VCaP (cell line): ENCODE measurements at regions not wholly inside any gene's neighbourhood (a gene's known extent, or its start where the extent isn't known, plus 50 kb on each side); places are given as distances from the start of the nearest gene placed in this dataset.

Experiments
- H3K27ac ChIP-seq: fragments of 450-650 bp; 2 replicates; pipeline ENCODE4 v1.5.1; 2017
- TF ChIP-seq, protein P1 (sequence below): fragments of 450-650 bp; conservative IDR thresholded peaks from 2 replicates; pipeline ENCODE4 v1.5.1; 2017; ENCODE audit warnings: mild to moderate bottlenecking, moderate library complexity

DNA sequence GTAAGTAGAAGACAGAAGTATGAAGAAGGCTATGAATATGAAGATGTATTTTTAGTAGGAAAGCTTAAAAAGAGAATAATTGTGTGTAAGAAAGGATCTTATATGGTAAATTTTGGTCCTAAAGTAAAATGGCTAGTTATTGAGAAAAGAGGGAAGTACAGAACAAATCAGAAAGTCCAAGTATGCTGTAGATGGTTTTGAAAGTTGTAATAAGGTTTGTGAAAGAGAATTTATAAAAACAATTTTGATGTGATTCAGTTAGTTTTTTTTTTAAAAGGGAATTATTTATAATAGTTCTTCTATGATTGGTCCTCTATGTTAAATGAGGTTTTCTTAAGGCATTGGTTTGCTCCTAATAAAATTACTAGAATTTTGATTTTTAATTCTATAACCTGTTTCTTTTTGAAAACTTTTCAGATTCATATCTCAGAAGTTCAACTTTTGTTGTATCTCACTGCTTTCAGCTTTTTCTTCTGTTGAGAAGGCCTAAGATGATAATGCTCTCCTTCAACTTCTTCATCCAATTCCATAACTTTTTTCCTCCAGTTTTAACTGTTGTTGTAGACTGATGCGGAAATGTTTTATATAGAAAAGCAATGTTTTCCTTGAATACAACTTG, 322.7 kb downstream of the NOL4 start:
- TF ChIP-seq, protein P1, sequence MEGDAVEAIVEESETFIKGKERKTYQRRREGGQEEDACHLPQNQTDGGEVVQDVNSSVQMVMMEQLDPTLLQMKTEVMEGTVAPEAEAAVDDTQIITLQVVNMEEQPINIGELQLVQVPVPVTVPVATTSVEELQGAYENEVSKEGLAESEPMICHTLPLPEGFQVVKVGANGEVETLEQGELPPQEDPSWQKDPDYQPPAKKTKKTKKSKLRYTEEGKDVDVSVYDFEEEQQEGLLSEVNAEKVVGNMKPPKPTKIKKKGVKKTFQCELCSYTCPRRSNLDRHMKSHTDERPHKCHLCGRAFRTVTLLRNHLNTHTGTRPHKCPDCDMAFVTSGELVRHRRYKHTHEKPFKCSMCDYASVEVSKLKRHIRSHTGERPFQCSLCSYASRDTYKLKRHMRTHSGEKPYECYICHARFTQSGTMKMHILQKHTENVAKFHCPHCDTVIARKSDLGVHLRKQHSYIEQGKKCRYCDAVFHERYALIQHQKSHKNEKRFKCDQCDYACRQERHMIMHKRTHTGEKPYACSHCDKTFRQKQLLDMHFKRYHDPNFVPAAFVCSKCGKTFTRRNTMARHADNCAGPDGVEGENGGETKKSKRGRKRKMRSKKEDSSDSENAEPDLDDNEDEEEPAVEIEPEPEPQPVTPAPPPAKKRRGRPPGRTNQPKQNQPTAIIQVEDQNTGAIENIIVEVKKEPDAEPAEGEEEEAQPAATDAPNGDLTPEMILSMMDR = no peak
- no peak overlapping the region for H3K27ac ChIP-seq

GRCh38 chr18:33900638-33901037, 322.6 kb downstream of the ASXL3 start:
- TF ChIP-seq, protein P1 = no peak
- H3K27ac ChIP-seq = no peak overlapping the region

GRCh38 chr18:33898427-33898826, 320.4 kb downstream of the ASXL3 start:
- H3K27ac ChIP-seq = no peak overlapping the region
- TF ChIP-seq, protein P1 = no peak

DNA sequence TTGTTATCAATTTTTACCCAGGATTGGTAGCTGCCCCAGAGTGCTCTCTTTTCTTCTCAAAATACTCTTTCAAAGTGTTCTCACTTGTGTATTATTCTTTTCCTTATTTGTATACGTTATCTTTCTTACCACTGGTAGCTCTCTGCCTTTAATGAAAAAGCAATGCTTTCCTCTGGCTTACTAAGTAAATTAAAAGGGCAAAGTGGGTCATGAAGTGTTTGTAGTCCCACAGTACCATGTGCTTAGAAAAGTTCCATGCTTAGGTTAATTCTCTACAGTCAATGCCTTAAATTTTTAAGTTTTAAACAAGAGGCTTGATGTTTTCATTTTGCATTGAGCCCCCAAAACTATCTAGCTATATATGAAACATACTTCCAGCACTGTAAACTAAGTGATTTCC, 300.2 kb downstream of the ASXL3 start:
- TF ChIP-seq, protein P1 = no peak
- H3K27ac ChIP-seq = no peak overlapping the region

- TF ChIP-seq, protein P1 = no peak
- no peak overlapping the region for H3K27ac ChIP-seq
These were observed 297.1 kb downstream of the ASXL3 start for GRCh38 chr18:33875029-33875565.

DNA sequence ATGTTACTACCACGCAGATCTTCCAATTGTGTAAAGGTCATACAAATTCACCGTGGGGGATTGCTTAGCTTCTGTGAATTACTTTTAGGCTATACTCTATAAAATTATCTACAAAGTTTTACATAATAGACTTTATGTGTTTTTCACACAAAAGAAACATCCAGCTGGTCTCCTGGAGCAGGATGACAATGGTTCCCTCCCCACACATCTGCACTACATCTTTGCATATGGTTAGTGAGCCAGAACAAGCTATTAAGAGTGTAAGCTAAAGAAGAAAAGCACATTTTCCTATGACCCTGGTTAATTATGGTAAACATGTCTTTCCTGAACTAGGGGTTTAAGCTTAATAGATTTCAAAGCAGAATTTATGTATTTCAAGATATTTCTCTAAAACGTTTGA, 295.1 kb downstream of the ASXL3 start:
- no peak overlapping the region for H3K27ac ChIP-seq
- TF ChIP-seq, protein P1 = no peak

GRCh38 chr18:33871363-33872025, 293.5 kb downstream of the ASXL3 start:
- no peak overlapping the region for H3K27ac ChIP-seq
- TF ChIP-seq, protein P1 = no peak
